ENCODE measurements at regions not wholly inside any gene's neighbourhood (a gene's known extent, or its start where the extent isn't known, plus 50 kb on each side); places are given as distances from the start of the nearest gene placed in this dataset.
"Not testable (repeated sequence)": the region's sequence is repeated elsewhere in the genome, so short reads cannot be mapped to it uniquely, and the experiment has no call there.

DNA sequence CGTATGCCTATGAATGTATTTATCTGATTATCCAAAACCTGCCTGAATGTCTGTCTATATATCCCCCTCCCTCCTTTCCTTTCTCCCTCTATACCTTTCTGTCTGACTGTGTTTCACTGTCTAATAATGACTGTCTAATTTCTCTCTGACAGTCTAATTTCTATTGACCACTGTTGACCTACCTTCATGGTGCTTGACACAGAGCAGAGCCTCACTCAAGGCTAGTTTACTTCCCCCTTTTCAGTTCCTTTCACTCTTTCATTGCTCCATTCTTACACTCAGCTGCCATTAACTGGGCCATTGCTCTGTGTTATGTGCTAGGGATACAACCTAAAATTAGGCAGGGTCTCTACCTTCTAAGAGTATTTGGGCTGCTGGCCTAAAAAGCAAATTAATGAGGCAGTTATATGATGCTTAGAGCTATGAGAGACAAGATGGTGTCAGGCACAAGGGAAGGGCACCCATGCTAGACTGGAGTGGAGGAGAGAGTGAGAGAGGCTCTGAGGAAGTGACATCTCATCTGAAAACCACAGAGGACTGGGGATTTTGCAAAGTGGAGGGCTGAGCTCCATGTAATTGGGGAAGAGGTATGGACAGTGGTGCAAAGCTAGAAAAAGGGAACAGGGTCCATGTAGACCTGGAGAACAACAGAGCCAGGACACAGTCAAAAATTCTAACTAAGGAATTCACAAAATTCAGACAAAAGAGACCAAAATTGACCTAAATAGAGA lies 348.6 kb upstream of the CHRNA7 start:
- DNase-seq (ENCODE audit: low spot score): not testable (repeated sequence)

DNA sequence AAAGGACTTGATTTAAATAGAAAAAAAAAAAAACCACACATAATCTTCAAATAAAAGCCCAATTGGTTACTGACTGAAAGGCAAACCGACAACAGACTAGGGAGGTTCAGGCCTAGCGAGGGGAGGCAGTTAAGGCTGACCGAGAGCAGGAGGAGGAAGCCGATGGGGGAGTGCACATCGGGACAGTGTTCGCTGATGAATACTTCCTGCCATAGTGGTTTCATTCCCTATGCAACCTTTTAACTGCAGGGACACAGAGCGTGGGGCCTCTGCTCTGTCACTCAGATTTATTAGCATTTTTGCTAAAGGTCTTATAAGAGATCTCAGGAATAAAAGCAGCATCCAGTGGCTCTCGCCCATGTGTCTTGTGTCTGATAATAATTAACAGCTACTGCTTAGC lies 343.2 kb upstream of the CHRNA7 start:
- DNase-seq (ENCODE audit: low spot score): not testable (repeated sequence)

DNA sequence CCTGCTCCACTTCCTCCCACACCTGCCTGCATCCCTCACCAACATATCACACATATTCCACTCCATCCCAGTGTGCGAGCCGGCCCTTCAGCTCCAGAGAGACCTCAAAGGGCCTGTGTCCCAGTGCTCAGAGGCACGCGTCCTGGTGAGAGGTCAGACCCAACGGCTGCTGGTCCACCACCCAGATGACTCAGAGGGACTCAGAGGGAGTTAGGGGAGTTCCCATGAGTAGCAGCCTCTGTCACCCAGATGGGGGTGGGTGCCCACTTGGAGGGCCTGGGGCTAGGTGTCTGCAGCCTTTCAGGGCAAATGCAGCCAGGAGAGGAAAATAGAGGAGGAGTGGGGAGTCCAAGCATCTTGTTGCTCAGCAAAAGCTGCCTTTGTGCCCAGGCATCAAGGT lies 333.8 kb upstream of the CHRNA7 start:
- not testable (repeated sequence) for DNase-seq (ENCODE audit: low spot score)

DNA sequence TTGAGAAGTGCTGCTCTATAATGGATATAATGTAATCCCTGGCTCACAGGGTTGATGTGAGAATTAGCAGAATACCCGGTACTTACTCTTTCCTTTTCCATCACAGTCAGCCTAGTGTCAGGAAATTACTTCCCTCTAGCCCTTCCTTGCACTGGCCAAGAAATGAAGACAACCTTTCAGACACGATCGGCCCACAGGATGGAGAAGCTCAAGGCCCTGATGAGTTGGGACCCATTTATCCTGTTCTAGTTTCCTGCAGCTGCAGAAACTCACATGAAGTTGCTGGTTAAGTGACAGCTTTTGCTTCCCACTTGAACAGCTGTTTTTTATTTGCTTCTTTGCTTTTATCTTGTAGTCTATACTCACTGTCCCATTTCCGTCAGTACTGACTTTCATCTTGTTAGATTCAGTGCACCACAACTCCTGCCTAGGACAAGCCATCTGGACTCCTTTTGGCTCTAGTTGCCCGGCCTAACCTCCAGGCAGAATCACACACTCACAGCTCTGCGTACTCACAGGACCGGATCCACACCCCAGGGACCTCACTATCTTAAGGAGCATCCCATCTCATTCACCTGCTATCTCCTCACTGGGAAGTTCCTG lies 325.1 kb upstream of the CHRNA7 start:
- DNase-seq (ENCODE audit: low spot score): not testable (repeated sequence)

DNA sequence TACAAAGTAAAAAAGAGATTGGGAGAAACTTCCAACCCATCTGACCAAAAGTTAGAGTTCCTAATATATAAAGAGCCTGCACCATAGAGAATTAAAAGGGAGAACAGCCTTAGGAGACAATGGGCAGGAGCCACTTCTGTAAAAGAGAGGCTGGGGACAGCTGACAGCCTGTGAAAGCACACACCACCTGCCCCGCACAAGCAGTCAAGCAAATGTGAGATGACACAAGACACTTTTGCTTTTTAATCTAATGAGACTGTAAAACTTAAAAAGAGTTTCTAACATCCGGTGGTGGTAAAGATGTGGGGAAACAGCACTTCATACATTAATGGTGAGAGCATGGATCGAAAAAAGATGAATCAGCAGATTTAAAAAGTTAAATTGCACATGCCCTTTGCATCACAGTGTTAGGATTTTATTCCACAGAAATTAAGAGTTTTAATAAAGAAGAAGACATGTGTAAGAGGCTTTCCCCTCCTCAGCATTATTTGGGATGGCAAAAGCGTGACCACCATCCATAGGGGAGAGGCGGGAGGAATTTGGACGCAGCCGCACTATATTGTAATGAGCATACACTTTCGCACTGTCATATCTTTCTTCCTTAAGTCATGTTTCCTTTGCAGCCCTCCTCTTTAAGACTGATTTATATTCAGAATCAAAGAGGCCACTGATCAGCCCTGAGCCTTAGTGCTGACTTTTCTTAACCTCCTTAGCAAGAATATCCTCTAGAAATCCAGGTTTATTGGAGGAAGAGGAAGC lies 322.2 kb upstream of the CHRNA7 start:
- DNase-seq (ENCODE audit: low spot score): not testable (repeated sequence)

DNA sequence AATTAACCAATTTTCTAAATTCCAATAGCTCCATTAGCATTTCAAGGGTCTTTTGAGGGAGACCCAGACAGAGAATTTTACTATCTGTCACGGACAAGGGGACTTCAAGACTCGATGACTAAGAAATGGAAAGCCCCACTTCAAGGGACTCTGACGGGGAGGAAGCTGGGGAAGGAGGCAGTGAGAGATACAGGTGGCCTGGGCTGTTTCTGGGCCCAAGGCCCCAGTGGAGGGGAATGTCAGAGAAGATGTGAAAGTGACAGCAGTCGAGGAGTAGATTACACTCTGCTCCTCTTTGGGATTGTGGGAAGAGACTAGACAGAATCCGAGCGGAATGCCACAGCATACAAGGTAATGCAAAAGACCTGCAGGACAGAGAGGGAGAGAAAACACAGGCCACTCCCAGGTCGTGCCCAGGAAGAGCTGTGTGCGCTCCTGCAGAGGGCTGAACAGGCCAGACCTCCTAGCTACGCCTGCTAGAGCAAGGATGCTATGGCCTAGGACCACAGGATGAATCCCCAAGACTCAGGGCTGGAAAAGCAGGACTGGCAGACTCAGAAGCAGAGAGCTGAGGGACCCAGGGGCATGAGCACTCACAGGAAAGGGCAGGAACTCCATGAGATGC lies 321.5 kb upstream of the CHRNA7 start:
- not testable (repeated sequence) for DNase-seq (ENCODE audit: low spot score)

DNA sequence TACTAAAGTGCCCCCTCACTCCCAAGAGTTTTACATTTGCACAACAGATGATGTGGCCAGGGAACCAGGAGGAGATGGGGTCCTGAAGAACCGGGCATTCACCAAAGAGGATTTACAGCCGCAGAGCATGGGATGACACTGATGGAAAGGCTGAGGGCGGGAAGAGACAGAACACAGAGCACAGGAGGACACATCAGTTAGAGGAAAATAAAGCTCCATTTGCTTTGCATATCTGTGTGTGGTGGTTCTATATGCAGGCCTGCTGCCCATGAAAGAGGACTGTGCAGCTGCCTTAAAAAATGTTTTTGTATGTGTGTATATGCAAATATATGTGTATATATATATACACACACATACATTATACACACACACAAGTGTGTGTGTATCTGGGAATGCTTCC lies 320.8 kb upstream of the CHRNA7 start:
- not testable (repeated sequence) for DNase-seq (ENCODE audit: low spot score)

DNA sequence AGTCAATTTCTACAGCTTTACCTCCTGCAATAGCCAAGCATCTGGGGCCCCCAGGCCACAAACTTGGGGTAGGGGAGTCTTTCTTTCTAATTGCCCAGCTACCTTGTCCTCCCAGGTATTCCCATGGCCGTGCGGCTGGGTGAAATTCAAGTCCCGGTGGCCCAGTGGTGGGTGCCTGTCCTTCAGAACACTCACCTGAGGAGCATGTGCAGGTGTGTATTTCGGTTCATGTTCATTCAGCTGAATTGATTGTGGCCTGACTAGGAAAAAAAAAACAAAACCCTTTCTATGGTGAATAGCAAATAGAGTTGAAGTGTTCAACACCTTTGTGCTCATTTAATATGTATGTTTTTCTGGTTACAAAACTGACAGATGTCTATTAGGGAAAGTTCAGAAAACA lies 319.5 kb upstream of the CHRNA7 start:
- not testable (repeated sequence) for DNase-seq (ENCODE audit: low spot score)

DNA sequence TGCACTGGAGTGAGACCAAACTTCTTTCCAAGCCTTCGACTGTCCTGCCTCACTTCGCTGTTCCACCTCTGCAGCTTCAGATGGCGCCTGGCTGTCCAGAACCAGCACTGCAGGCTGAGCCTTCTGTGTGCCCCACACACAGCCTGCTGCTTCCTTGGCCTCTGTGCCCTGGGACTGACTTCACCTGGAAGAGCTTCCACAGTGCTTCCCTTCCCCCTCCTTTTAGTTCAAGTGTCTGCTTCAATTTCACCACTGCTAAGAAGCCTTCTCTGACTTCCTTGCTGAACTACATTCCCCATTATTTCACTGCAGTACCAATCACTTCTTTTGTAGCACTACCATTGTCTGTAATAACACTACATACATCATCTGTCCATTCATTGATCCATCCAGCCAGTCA lies 315.1 kb upstream of the CHRNA7 start:
- DNase-seq (ENCODE audit: low spot score): not testable (repeated sequence)

DNA sequence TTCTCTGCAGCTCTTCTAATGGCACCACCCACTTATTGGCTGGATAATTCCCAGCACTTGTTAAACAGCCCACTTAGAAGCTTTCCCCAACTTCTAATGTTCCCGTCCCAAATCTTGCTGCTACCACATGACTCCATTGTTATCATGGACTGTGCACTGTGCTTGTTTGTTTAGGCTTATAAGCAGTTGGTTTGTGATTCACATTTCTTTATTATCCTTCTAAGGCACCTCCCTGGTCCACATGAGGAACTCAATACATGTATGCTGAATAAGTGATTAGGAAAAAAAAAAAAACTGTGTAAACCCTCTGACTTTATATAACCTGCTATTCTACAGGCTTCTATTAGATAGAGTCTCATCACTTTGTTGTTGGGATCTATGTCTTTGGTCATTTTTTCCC lies 311.7 kb upstream of the CHRNA7 start:
- DNase-seq (ENCODE audit: low spot score): not testable (repeated sequence)

DNA sequence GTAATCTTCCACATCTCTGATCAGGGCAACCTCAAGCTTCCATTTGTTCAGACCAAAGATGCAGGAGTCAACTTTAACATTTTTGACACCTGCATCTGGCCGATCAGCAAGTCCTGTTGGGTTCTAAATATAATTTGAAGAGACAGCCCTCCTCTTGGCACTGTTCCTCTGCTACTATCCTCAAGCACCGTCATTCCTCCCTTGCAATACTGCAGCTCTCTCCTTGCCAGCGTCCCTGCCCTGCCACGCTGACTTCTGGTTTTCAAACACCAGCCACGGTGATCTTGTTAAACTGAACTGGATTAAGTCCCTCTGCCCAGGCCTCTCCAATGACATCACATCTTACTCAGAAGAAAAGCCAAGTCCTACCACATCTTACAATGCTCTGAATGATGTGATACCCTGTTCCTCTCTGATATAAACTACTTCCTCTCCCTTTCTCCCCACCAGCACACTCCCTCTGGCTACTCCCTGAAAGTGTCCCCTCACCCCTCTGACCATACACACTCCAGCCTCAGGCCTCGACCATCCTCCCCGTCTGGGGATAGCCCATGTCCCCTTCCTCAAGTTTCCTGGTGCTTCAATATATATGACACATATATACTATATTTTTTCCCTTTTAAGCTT lies 310.8 kb upstream of the CHRNA7 start:
- not testable (repeated sequence) for DNase-seq (ENCODE audit: low spot score)

DNA sequence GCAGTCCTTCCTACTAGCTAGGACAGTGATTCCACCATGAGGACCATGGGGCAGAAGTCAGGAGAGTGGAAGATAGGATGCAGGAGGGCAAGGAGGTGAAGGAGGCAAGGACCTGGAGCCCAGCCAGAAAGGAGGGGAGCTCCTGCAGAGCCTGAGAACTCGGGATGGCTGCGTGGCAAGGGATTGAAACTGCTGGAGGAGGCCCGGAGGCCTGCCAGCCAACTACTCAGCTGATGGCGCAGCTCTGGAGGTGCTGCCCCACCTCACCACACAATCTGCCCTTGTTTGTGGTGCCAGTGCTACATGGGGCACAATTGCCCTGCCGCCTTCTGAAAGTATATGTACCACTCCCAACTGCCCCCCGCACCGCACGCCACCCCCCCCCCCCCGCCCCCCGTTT lies 307.3 kb upstream of the CHRNA7 start:
- DNase-seq (ENCODE audit: low spot score): not testable (repeated sequence)

DNA sequence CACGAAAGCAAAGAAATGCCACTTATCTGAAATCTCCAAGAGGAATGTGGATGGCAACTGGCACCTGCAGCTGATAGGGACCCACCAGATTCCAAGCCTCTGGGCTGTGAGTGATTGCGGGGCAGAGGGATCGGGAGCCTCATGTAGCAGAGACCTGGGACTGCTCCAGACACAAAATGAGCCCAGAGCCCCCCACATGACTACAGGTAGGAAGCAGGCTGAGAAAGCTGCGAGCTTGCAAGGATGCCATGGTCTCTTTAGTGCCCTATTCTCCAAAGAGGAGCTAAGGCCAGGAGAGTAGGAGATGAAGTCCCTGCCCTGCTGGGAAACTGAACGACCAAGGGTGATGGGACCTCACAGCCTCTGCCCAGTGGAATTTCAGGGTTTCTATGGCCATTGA lies 305.4 kb upstream of the CHRNA7 start:
- not testable (repeated sequence) for DNase-seq (ENCODE audit: low spot score)

DNA sequence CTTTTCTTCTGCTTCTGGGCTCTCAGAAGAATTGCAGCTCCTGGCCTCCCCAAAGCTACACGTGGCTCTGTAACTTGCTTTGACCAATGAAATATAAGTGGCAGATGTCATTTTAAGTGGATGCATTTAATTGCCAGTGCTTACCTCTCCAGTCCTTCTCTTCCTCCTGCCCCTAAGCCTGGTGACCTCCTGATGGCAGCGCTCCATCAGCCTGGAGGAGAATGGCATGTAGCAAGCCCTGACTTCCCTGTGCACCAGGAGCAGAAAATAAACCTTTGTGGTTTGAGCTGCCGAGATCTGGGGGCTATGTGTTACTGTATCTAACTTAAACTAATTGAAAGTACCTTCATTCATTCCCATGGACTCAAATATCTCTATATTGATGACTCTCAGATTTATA lies 304.7 kb upstream of the CHRNA7 start:
- DNase-seq (ENCODE audit: low spot score): not testable (repeated sequence)

DNA sequence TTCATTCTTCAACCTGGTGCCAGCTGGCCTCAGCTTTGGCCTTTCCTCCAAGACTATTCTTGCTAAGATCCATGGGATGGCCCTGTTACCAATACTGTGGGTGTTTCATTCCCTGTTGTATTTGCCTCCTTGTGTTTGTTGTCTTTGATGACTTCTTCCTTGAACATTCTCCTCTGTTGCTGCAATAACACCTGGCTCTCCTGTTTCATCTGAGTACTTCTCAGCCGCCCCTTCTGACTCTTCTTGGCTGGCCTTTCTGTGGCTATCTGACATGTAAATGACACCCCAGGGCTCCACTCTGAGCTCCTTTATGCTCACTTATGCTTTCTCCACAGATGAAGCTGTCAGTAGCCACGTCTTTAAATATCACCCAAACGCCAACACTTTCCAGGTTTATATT lies 302.7 kb upstream of the CHRNA7 start:
- no peak for DNase-seq (ENCODE audit: low spot score)

DNA sequence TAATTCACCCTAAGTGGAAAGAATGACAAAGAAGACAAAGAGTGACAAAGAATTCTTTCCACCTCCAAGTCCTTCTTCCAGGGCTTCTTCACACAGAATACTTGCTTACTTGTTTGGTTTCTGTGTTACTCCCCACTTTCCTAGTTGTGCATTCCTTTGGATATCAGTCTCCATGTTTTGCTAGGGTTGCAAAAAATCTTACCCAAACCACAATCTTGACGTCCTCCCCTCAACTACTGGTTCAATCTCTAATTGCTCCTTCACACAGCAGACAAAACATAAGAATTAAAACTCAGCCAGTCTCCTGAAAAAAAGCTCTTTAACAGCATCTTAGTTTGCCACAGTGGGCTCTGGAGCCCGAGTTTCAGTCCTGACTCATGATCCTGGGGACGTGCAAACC lies 297.6 kb upstream of the CHRNA7 start:
- no peak for DNase-seq (ENCODE audit: low spot score)

DNA sequence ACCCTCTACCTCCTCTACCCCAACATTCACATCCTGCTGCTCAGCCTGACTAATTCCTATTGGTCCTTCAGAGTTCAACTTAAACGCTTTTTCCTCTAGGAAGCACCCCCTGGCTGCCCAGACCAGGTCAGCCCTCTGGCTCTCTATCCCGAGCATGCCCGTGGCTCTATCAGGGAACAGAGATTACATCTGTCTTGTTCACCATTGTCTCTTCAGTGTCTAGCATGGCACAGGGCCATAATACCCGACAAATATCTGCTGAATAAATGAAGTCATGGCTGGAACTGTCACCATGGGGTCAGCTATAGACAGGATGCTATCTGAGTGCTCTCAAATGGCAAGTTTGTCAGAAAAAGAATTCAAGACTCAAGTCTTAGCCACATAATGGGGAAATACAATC lies 296.9 kb upstream of the CHRNA7 start:
- no peak for DNase-seq (ENCODE audit: low spot score)

DNA sequence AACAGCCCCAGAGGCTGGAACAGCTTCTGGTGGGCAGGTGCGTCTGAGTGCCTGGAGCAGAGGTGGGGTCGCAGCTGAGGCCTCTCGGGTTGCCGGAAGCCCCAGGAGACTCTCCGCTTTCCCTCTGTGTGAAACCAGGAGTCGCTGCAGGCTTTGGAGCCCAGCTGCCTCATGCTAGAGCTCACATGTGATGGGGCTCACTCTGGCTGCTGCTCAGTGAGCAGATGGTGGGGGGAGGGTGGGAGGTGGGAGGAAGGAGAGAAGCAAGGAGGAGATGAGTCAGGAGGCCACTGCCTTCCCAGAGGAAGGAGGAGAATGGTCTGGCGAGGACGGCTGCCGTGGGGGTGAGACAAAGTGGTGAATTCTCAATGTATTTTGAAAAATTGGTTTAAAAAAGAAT lies 290.1 kb upstream of the CHRNA7 start:
- DNase-seq (ENCODE audit: low spot score): no peak

DNA sequence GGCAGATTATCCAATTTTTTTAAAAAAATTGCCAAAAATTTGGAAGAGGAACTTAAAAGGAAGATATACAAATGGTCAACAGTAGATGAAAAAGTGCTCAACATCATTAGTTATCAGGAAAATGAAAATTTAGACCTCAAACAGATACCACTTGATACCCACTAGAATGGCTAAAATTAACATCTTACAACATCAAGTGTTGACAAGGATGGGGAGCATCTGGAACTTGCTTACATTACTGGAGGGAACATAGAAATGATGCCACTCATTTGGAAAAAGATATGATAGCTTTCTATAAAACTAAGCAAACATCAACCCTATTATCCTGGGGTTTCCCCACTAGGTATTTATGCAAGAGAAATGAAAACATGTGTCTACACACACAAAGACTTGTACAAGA lies 284.5 kb upstream of the CHRNA7 start:
- no peak for DNase-seq (ENCODE audit: low spot score)

DNA sequence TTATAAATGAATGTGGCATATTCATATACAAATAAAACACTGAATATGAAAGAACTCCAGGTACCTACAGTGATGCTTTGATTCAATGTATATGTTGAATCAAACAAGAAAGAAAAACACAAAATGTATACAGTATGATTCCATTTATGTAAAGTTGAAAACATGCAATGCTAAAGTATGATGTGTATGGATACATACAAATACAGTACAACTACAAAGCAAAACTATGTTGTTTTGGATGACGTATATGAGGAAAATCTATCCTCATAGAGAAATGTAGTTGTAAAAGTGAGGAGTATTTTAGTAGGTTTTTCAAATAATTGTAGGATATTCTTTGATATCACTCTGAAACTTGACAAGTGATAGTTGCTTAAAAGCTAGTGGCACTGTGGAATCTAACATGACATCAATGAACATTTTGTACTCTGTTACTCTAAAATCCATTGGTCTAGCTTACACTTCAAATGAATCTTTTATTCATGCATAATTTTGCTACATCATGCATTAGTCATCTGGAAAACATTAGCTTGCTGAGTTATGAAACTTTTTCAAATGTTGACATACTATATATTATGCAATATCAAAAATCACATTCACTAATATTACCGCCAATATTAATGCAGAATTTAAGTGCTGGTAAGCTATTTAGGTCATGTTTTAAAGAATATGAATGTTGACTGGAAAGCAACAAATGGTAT lies 278.1 kb upstream of the CHRNA7 start:
- DNase-seq (ENCODE audit: low spot score): no peak

DNA sequence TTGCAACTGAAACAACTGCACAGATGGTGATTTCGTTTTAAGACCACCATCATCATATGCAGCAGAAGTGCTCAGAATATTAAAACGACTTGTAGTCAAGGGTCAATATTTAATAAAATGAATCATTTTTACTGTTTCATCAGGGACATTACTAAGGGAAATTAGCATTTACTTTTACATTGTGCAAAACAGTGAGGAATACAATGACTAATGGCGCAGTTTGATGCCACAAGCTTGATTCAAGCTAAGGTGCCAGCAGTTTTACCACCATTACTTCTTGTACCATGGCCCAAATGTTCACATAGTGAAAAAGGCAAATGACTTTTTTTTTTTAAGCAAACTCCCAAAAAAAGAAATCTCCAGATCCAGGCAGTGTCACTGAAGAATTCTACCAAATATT lies 277.4 kb upstream of the CHRNA7 start:
- DNase-seq (ENCODE audit: low spot score): no peak

DNA sequence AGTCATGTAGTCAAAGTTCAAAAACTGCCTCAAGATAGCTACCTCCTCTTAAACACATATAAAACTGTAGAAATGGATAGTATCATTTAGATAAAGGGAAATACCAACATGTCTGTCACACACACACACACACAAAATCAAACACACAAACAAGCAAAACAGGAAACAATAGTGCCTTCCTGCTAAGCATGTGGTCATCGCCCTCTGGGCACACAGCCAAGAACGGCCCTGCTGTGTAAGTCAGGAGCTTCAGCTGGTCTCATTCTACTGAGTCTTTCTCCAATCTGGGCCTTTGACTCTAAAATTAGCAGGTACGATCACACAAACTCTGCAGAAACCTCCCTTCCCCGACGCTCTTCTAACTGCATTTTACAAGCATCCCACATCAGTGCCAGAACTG lies 272.2 kb upstream of the CHRNA7 start:
- no peak for DNase-seq (ENCODE audit: low spot score)

Measured in CD4-positive, alpha-beta T cell treated with Interleukin-15 for 4 hours (primary cell).